Spleen (tissue), 7 donors: ENCODE measurements at regions not wholly inside any gene's neighbourhood (a gene's known extent, or its start where the extent isn't known, plus 50 kb on each side); places are given as distances from the start of the nearest gene placed in this dataset.

Experiments
- CTCF ChIP-seq, 11 experiments: fragments of 200-600 bp in 7 of 11; fragments of 450-650 bp in 4 of 11; sonication (generic) in 4 of 11; IDR thresholded peaks in 8 of 11; conservative IDR thresholded peaks in 3 of 11; 1 replicate in 7 of 11; 2 replicates in 4 of 11; pipeline versions ENCODE4 v1.4.0 to v1.8.0; 2016 to 2021; ENCODE audit warnings: antibody characterized with exemption in 11 of 11, inconsistent platforms in 4 of 11, mild to moderate bottlenecking in 1 of 11
- POLR2A ChIP-seq, 3 donors: fragments of 450-650 bp; IDR thresholded peaks; one replicate each; pipeline ENCODE4 v1.5.1; 2017; ENCODE audit warnings: antibody characterized with exemption in 3 of 3, mild to moderate bottlenecking in 1 of 3
- donor health status: DM: no; HTN: no; CAD: no; lungs with moderate emphysema.
- donor health status: DM: no; HTN: no; CAD: no.
- donor health status: DM: no; HTN: no; CAD: no.

GRCh38 chr1:222914861-222915632, 100.2 kb downstream of the DISP1 start:
- TF ChIP-seq CTCF (IDR thresholded peaks at IDR 0.05 in 8 of 11, conservative IDR thresholded peaks at IDR 0.05 in 3 of 11) (no peak), POLR2A (IDR thresholded peaks at IDR 0.05) (no peak)
